Right lobe of liver (tissue), 6 donors: ENCODE measurements at regions not wholly inside any gene's neighbourhood (a gene's known extent, or its start where the extent isn't known, plus 50 kb on each side); places are given as distances from the start of the nearest gene placed in this dataset.

ENCODE experiments used
- ATAC-seq, 4 donors: fragments of 200-7000 bp; cut with Tn5 transposase; one replicate each; pipeline ENCODE4 v1.9.1; 2020; ENCODE audit warnings: mild to moderate bottlenecking in 4 of 4, moderate library complexity in 4 of 4
- DNase-seq, 3 donors: peaks; one replicate each; pipeline ENCODE4 v3.0.0-alpha.2; 2020
- H3K27ac ChIP-seq, 3 donors: fragments of 200-600 bp; one replicate each; pipeline ENCODE4 v1.8.0; 2022
- H3K27me3 ChIP-seq, 2 donors: fragments of 200-600 bp; one replicate each; pipeline ENCODE4 v1.8.0; 2022
- H3K36me3 ChIP-seq, 4 donors: fragments of 200-600 bp; sonication (generic) in 1 of 4; one replicate each; pipeline versions ENCODE4 v1.5.1 to v1.8.0; 2017 to 2022; ENCODE audit warnings: control low read depth in 1 of 4
- H3K4me1 ChIP-seq, 4 donors: fragments of 200-600 bp; sonication (generic) in 1 of 4; one replicate each; pipeline versions ENCODE4 v1.5.1 to v1.8.0; 2017 to 2022; ENCODE audit warnings: control low read depth in 1 of 4
- H3K4me3 ChIP-seq, 3 donors: fragments of 200-600 bp; one replicate each; pipeline ENCODE4 v1.8.0; 2022
- H3K9me3 ChIP-seq, 4 donors: fragments of 200-600 bp; sonication (generic) in 1 of 4; one replicate each; pipeline versions ENCODE4 v1.5.1 to v1.8.0; 2017 to 2022; ENCODE audit warnings: control low read depth in 1 of 4
- CTCF ChIP-seq, 4 donors: fragments of 200-600 bp in 3 of 4; fragments of 450-650 bp in 1 of 4; IDR thresholded peaks; one replicate each; pipeline versions ENCODE4 v1.5.1 to v1.8.0; 2016 to 2022; ENCODE audit warnings: antibody characterized with exemption in 4 of 4, mild to moderate bottlenecking in 2 of 4
- POLR2A ChIP-seq: fragments of 450-650 bp; IDR thresholded peaks from one replicate; pipeline ENCODE4 v1.6.1; 2017; ENCODE audit warnings: antibody characterized with exemption, mild to moderate bottlenecking
- WGBS: methylation state at CpG from one replicate; pipeline ENCODE4 v1.1.6; 2018; ENCODE audit warnings: low coverage, low lambda C conversion rate; ENCODE audit not compliant: insufficient coverage; ENCODE audit errors: missing lambda C conversion rate; 5-methylcytosine and 5-hydroxymethylcytosine counted together
- intact Hi-C, 2 donors: fragments of 100-400 bp; cut with DNase I; formaldehyde crosslinking; loops; one replicate each; pipeline versions ENCODE4 v1.11.2 to v1.14.1; 2022
- donor health status: DM: no; HTN: yes; CAD: no.
- donor health status: DM: no; HTN: no; CAD: no.
- donor health status: DM: no; HTN: no; CAD: no.
- donor health status: DM: no; HTN: yes; CAD: no.
- donor health status: DM: no; HTN: yes; CAD: no.

DNA sequence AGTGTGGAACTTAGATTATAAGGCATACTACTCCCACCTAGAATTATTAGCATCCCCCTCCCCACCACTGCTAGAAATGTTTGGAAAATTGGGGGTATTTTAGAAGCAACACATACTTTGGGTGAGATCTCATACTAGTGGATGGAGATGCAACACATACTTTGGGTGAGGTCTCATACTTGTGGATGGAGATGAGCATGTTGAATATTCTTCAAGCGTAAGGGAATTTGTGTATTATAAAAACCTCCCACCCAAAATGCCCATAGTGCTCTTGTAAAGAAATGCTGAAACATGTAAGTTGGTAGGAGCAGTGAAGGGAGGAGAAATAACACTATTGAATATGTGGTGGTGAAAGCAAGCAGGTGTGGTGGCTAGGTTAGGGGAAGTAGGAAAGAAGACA, 124.0 kb upstream of the EPHA3 start:
- H3K36me3 ChIP-seq: no peaks in the 10 kb centered on the region
- intact Hi-C loops: no loop called here
- H3K4me3 ChIP-seq: no peak overlapping the region
- no peak for ATAC-seq
- no peak overlapping the region for H3K27ac ChIP-seq
- 55% methylated on average over 1 of the region's 1 CpG for WGBS
- no peaks in the 10 kb centered on the region for H3K27me3 ChIP-seq
- DNase-seq: no peak
- no peaks in the 10 kb centered on the region for H3K9me3 ChIP-seq
- no peak for TF ChIP-seq CTCF (IDR thresholded peaks at IDR 0.05)
- no peak for TF ChIP-seq POLR2A
- no peaks in the 10 kb centered on the region for H3K4me1 ChIP-seq

DNA sequence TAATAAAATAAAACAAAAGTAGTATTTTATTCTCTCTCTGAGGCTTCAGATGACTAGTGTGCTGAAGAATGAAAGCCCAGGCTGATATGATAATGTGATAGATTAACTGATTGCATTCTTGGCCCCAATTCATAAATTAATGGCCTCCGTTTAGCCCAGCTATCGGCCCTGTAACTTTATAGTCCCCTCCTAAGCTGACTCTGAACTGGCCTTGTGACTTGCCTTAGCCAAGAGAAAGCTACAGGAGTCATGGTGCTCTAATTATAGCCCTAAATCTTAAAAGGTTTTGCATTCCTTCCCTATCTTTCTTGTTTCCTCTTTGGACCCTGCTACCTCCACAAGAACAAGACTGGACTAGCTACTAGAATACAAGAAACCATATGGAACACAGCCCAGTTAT, 123.2 kb upstream of the EPHA3 start:
- Histone ChIP-seq H3K9me3 (no peaks in the 10 kb centered on the region), H3K4me1 (no peaks in the 10 kb centered on the region), H3K27me3 (no peaks in the 10 kb centered on the region), H3K4me3 (no peak overlapping the region), H3K27ac (no peak overlapping the region), H3K36me3 (no peaks in the 10 kb centered on the region)
- WGBS: 33% methylated on average over 2 of the region's 2 CpGs
- intact Hi-C loops: no loop called here
- ATAC-seq (no peak), DNase-seq (no peak)
- no peak for TF ChIP-seq CTCF (IDR thresholded peaks at IDR 0.05)
- TF ChIP-seq POLR2A: no peak

GRCh38 chr3:88984832-88985231, 122.6 kb upstream of the EPHA3 start:
- 26% methylated on average over 2 of the region's 2 CpGs for WGBS
- no peaks in the 10 kb centered on the region for H3K27me3 ChIP-seq
- no peak for TF ChIP-seq CTCF (IDR thresholded peaks at IDR 0.05)
- no peak for TF ChIP-seq POLR2A
- H3K36me3 ChIP-seq: no peaks in the 10 kb centered on the region
- H3K9me3 ChIP-seq: no peaks in the 10 kb centered on the region
- ATAC-seq (no peak), DNase-seq (no peak)
- no peak overlapping the region for H3K27ac ChIP-seq
- intact Hi-C loops: no loop called here
- H3K4me1 ChIP-seq: no peaks in the 10 kb centered on the region
- H3K4me3 ChIP-seq: no peak overlapping the region

DNA sequence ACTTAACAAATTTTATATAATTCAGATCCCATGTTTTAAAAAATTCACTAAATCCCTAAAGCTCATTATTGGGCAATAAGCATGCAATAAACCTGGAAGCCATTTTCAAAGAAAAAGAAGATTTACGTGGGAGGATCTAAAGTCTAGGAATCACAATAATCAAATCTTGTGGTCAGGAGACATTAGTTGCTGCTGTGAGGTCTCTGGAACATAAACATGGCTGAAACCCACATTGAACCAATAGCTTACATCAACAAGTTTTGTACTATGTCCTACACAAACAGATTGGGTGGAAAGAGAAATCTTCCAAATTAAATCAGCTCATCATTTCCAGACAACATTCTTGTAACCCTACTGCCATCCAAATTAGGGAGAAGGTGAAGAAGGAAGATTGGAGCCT, 121.9 kb upstream of the EPHA3 start:
- H3K4me1 ChIP-seq: no peaks in the 10 kb centered on the region
- 29% methylated on average over 1 of the region's 1 CpG for WGBS
- ATAC-seq (no peak), DNase-seq (no peak)
- TF ChIP-seq POLR2A (no peak), CTCF (IDR thresholded peaks at IDR 0.05) (no peak)
- intact Hi-C loops: no loop called here
- H3K27me3 ChIP-seq: no peaks in the 10 kb centered on the region
- H3K9me3 ChIP-seq: no peaks in the 10 kb centered on the region
- no peak overlapping the region for H3K27ac ChIP-seq
- no peak overlapping the region for H3K4me3 ChIP-seq
- no peaks in the 10 kb centered on the region for H3K36me3 ChIP-seq

GRCh38 chr3:88986834-88987233, 120.6 kb upstream of the EPHA3 start:
- H3K4me3 ChIP-seq: no peak overlapping the region
- TF ChIP-seq POLR2A (no peak), CTCF (IDR thresholded peaks at IDR 0.05) (no peak)
- H3K27ac ChIP-seq: no peak overlapping the region
- no peaks in the 10 kb centered on the region for H3K9me3 ChIP-seq
- no peaks in the 10 kb centered on the region for H3K27me3 ChIP-seq
- ATAC-seq (no peak), DNase-seq (no peak)
- no peaks in the 10 kb centered on the region for H3K36me3 ChIP-seq
- intact Hi-C loops: no loop called here
- 16% methylated on average over 2 of the region's 2 CpGs for WGBS
- H3K4me1 ChIP-seq: no peaks in the 10 kb centered on the region
